ENCODE measurements at regions not wholly inside any gene's neighbourhood (a gene's known extent, or its start where the extent isn't known, plus 50 kb on each side); places are given as distances from the start of the nearest gene placed in this dataset.

DNA sequence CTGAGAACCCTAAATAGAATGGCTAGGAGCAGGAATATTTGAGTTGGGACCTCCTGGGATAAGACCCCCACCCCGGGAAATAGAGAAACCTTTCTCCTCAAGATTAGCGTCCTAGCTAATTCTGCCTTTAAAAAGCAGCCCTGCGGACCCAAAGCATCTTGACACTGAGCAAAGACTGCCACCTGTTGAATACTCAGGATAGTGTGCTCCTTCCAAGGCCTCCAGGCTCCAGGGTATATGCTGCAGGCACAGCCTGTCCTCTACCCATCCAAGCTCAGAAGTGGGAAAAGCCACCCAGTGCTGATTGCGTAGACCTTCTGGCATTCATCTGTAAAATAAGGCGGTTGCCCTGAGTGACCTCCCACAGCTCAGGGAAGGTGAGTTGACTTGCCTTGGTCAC lies 456.2 kb upstream of the DYNLRB2 start:
- no peak overlapping the region for H3K4me3 ChIP-seq (ENCODE audit: low read depth, low read length)
- TF ChIP-seq, protein P1, sequence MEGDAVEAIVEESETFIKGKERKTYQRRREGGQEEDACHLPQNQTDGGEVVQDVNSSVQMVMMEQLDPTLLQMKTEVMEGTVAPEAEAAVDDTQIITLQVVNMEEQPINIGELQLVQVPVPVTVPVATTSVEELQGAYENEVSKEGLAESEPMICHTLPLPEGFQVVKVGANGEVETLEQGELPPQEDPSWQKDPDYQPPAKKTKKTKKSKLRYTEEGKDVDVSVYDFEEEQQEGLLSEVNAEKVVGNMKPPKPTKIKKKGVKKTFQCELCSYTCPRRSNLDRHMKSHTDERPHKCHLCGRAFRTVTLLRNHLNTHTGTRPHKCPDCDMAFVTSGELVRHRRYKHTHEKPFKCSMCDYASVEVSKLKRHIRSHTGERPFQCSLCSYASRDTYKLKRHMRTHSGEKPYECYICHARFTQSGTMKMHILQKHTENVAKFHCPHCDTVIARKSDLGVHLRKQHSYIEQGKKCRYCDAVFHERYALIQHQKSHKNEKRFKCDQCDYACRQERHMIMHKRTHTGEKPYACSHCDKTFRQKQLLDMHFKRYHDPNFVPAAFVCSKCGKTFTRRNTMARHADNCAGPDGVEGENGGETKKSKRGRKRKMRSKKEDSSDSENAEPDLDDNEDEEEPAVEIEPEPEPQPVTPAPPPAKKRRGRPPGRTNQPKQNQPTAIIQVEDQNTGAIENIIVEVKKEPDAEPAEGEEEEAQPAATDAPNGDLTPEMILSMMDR (IDR thresholded peaks at IDR 0.05; ENCODE audit: low read depth, low read length), result peak; percentile 35; the same call in 1 of the 2 replicates
- DNase-seq (ENCODE audit: low read depth, low spot score), result no peak
- no peaks in the 10 kb centered on the region for H3K27me3 ChIP-seq (ENCODE audit: control insufficient read depth, insufficient read depth, low read length)
- H3K27ac ChIP-seq (ENCODE audit: low read depth, low read length), result no peak overlapping the region
- H3K9me3 ChIP-seq (ENCODE audit: control insufficient read depth, insufficient read depth, low read length), result no peaks in the 10 kb centered on the region
- CTCF ChIA-PET, result interaction anchor here (0.6 to 0.8 kb wide), 2 partner anchors 10 to 287 kb away, joined by 3 read pairs; no protein-coding TSS in a partner anchor
- POLR2A ChIA-PET, result no interaction called here

DNA sequence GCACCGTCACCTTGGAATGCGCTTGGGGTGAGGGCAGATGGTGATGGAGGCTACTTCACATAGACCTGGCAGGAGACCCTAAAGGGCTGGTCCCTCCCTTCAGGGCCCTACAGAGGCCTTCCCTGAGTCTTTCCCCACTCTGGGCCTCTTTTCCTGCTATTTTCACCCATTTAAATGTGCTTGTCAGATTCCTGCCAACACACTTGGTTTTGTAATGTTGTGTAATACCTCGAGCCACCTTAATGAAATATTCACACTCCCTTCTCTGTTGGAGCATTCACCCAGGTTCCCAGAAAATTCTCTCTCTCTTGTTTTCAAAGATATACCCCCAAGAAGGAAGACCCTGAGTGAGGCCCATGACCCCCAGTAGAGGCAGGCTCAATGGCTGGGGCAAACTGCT lies 456.6 kb upstream of the DYNLRB2 start:
- DNase-seq (ENCODE audit: low read depth, low spot score), result no peak
- ChIA-PET CTCF (interaction anchor here (0.6 to 0.8 kb wide), 2 partner anchors 10 to 287 kb away, joined by 3 read pairs; no protein-coding TSS in a partner anchor), POLR2A (no interaction called here)
- no peak overlapping the region for H3K4me3 ChIP-seq (ENCODE audit: low read depth, low read length)
- H3K9me3 ChIP-seq (ENCODE audit: control insufficient read depth, insufficient read depth, low read length), result no peaks in the 10 kb centered on the region
- no peak overlapping the region for H3K27ac ChIP-seq (ENCODE audit: low read depth, low read length)
- TF ChIP-seq, protein P1 (IDR thresholded peaks at IDR 0.05; ENCODE audit: low read depth, low read length), result no peak
- H3K27me3 ChIP-seq (ENCODE audit: control insufficient read depth, insufficient read depth, low read length), result no peaks in the 10 kb centered on the region

DNA sequence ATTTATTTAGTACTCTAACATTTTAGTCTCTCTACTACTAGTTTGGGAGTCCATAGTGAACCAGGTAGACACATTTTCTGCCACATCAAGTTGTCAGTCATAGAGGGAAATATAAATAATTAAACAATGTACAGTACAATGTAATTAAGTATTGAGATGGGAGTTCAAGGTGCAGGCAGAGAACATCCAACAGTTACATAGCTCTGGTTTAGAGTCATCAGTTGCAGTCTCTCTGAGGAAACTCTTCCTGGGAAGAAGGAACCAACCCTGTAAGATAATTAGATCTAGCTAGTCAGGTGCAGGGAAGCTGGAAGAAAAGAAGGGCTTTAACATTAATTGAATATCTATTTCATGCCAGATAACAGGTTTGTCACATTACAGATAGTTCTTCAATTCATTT lies 457.9 kb upstream of the DYNLRB2 start:
- Histone ChIP-seq H3K4me3 (ENCODE audit: low read depth, low read length) (no peak overlapping the region), H3K27ac (ENCODE audit: low read depth, low read length) (no peak overlapping the region), H3K27me3 (ENCODE audit: control insufficient read depth, insufficient read depth, low read length) (no peaks in the 10 kb centered on the region), H3K9me3 (ENCODE audit: control insufficient read depth, insufficient read depth, low read length) (no peaks in the 10 kb centered on the region)
- TF ChIP-seq, protein P1 (IDR thresholded peaks at IDR 0.05; ENCODE audit: low read depth, low read length), result no peak
- no peak for DNase-seq (ENCODE audit: low read depth, low spot score)
- CTCF ChIA-PET, result no interaction called here
- POLR2A ChIA-PET, result no interaction called here

DNA sequence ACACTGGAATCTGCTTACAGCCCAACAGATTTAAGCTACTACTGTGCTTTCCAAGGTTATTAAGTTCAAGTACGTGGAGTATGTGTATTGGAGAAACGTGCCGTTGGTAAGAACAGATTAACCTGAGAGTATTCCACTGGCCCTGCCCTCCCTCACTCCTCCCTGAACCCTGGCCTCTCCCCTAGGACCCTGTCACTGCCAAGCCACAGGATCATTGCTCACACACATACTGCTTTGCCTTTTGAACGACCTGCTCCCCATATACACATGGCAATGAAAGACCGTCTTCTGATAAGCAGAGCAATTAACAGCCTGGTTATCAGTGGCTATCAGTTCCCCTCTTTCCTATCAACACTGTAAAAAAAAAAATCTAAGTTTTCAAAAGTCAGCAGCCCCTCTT lies 458.9 kb upstream of the DYNLRB2 start:
- DNase-seq (ENCODE audit: low read depth, low spot score), result no peak
- ChIA-PET POLR2A (no interaction called here), CTCF (no interaction called here)
- Histone ChIP-seq H3K27me3 (ENCODE audit: control insufficient read depth, insufficient read depth, low read length) (no peaks in the 10 kb centered on the region), H3K27ac (ENCODE audit: low read depth, low read length) (no peak overlapping the region), H3K4me3 (ENCODE audit: low read depth, low read length) (no peak overlapping the region), H3K9me3 (ENCODE audit: control insufficient read depth, insufficient read depth, low read length) (no peaks in the 10 kb centered on the region)
- TF ChIP-seq, protein P1 (IDR thresholded peaks at IDR 0.05; ENCODE audit: low read depth, low read length), result no peak

DNA sequence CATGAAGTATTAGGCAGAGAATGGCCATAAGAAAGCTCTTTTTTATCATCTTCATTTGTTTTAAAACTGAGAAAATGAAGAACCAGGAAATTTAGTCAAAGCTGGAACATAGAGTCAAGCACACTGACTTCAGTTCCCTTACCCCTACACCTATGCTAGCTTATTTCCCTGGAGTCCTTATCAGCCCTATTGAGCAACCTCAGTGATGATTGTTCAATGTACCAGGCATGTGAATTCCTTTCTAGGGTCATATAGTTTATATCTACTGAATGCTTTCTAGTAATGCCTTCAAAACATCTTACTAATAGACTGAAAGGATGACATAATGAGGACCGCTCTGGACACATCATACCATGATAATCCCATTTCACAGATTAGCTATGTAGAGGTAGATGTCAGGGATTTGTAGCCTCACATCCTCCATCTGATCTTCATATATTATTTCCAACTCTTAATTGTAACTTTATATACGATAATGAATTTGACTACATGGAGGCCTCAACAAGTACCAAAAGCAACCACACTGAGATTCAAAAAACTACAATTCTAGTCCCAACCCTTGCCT lies 460.4 kb upstream of the DYNLRB2 start:
- TF ChIP-seq, protein P1 (IDR thresholded peaks at IDR 0.05; ENCODE audit: low read depth, low read length), result no peak
- no peaks in the 10 kb centered on the region for H3K27me3 ChIP-seq (ENCODE audit: control insufficient read depth, insufficient read depth, low read length)
- H3K9me3 ChIP-seq (ENCODE audit: control insufficient read depth, insufficient read depth, low read length), result no peaks in the 10 kb centered on the region
- H3K27ac ChIP-seq (ENCODE audit: low read depth, low read length), result no peak overlapping the region
- DNase-seq (ENCODE audit: low read depth, low spot score), result no peak
- CTCF ChIA-PET, result no interaction called here
- no peak overlapping the region for H3K4me3 ChIP-seq (ENCODE audit: low read depth, low read length)
- POLR2A ChIA-PET, result no interaction called here
